WTC11 (cell line): ENCODE measurements at regions not wholly inside any gene's neighbourhood (a gene's known extent, or its start where the extent isn't known, plus 50 kb on each side); places are given as distances from the start of the nearest gene placed in this dataset.

Experiments used
- ATAC-seq: fragments of 200-7000 bp; cut with Tn5 transposase; 2 replicates; pipeline ENCODE4 v1.10.0; 2021; ENCODE audit warnings: mild to moderate bottlenecking, moderate library complexity
- CTCF ChIA-PET: fragments of 300-600 bp; sonication (Branson Sonifier 250); formaldehyde crosslinking; loops from one replicate; lab custom pipeline; 2021; ENCODE audit warnings: antibody characterized with exemption; lab: Charles Lee
- POLR2A ChIA-PET: fragments of 350-600 bp; sonication (Branson Sonifier 250); formaldehyde crosslinking; loops from one replicate; lab custom pipeline; 2021; ENCODE audit warnings: antibody characterized with exemption; lab: Charles Lee
- DNase-seq: peaks from one replicate; pipeline ENCODE4 v3.0.0; 2021; ENCODE audit warnings: low spot score
- H3K27ac Mint-ChIP-seq: 2 replicates; pipeline ENCODE4 v1.8.0; 2021; ENCODE audit warnings: mixed read lengths
- H3K27me3 Mint-ChIP-seq: 2 replicates; pipeline ENCODE4 v1.8.0; 2021; ENCODE audit warnings: low read depth, mild to moderate bottlenecking, moderate library complexity, mixed read lengths
- H3K36me3 Mint-ChIP-seq: 2 replicates; pipeline ENCODE4 v1.8.0; 2021; ENCODE audit warnings: mixed read lengths
- H3K4me1 Mint-ChIP-seq: 2 replicates; pipeline ENCODE4 v1.8.0; 2022; ENCODE audit warnings: mixed read lengths
- H3K4me3 Mint-ChIP-seq: 2 replicates; pipeline ENCODE4 v1.8.0; 2021; ENCODE audit warnings: mild to moderate bottlenecking, moderate library complexity, mixed read lengths
- H3K9me3 Mint-ChIP-seq: 2 replicates; pipeline ENCODE4 v1.8.0; 2021; ENCODE audit warnings: mixed read lengths
- AFF4 ChIP-seq: sonication (generic); formaldehyde crosslinking; IDR thresholded peaks from 2 replicates; pipeline ENCODE4 v1.8.1; 2023; ENCODE audit warnings: mild to moderate bottlenecking, missing genetic modification reagents, borderline replicate concordance
- ATF6 ChIP-seq: sonication (generic); formaldehyde crosslinking; IDR thresholded peaks from 2 replicates; pipeline ENCODE4 v1.8.1; 2023; ENCODE audit warnings: mild to moderate bottlenecking, missing genetic modification reagents
- FOXK1 ChIP-seq: sonication (generic); formaldehyde crosslinking; IDR thresholded peaks from 2 replicates; pipeline ENCODE4 v1.8.0; 2022; ENCODE audit warnings: mild to moderate bottlenecking, moderate library complexity, missing genetic modification reagents
- JUN ChIP-seq: sonication (generic); formaldehyde crosslinking; IDR thresholded peaks from 2 replicates; pipeline ENCODE4 v1.8.0; 2023; ENCODE audit warnings: mild to moderate bottlenecking, missing genetic modification reagents
- KAT7 ChIP-seq: sonication (generic); formaldehyde crosslinking; IDR thresholded peaks from 2 replicates; pipeline ENCODE4 v1.8.1; 2023; ENCODE audit warnings: missing genetic modification reagents, mild to moderate bottlenecking, borderline replicate concordance
- MLX ChIP-seq: sonication (generic); formaldehyde crosslinking; IDR thresholded peaks from 2 replicates; pipeline ENCODE4 v1.8.1; 2023; ENCODE audit warnings: mild to moderate bottlenecking, missing genetic modification reagents, moderate library complexity
- NR2C2 ChIP-seq: sonication (generic); formaldehyde crosslinking; IDR thresholded peaks from 2 replicates; pipeline ENCODE4 v1.8.0; 2022; ENCODE audit warnings: mild to moderate bottlenecking, missing genetic modification reagents
- RELA ChIP-seq: sonication (generic); formaldehyde crosslinking; IDR thresholded peaks from 2 replicates; pipeline ENCODE4 v1.8.1; 2022; ENCODE audit warnings: missing genetic modification reagents, mild to moderate bottlenecking, borderline replicate concordance
- STAT6 ChIP-seq: sonication (generic); formaldehyde crosslinking; conservative IDR thresholded peaks from 2 replicates; pipeline ENCODE4 v1.8.1; 2023; ENCODE audit warnings: mild to moderate bottlenecking, low read depth, missing genetic modification reagents, moderate library complexity
- TEAD1 ChIP-seq: sonication (generic); formaldehyde crosslinking; IDR thresholded peaks from 2 replicates; pipeline ENCODE4 v1.8.0; 2022; ENCODE audit warnings: mild to moderate bottlenecking, missing genetic modification reagents
- ZNF232 ChIP-seq: sonication (generic); formaldehyde crosslinking; IDR thresholded peaks from 2 replicates; pipeline ENCODE4 v1.8.0; 2022; ENCODE audit warnings: mild to moderate bottlenecking, missing genetic modification reagents
- ZNF423 ChIP-seq: fragments of 250-450 bp; sonication (Bioruptor Pico); IDR thresholded peaks from 2 replicates; pipeline ENCODE4 v2.1.2; 2022; ENCODE audit warnings: mild to moderate bottlenecking, moderate library complexity
- ZSCAN18 ChIP-seq: fragments of 250-450 bp; sonication (Bioruptor Pico); IDR thresholded peaks from 2 replicates; pipeline ENCODE4 v2.1.2; 2022; ENCODE audit warnings: mild to moderate bottlenecking, moderate library complexity
- TF ChIP-seq, protein P1 (sequence below): fragments of 250-450 bp; sonication (Bioruptor Pico); IDR thresholded peaks from 2 replicates; pipeline ENCODE4 v1.9.0; 2021; ENCODE audit warnings: moderate library complexity, mild to moderate bottlenecking, inconsistent platforms, borderline replicate concordance
- TF ChIP-seq, protein P2 (sequence below): sonication (generic); formaldehyde crosslinking; IDR thresholded peaks from 2 replicates; pipeline ENCODE4 v1.8.0; 2023; ENCODE audit warnings: missing genetic modification reagents, mild to moderate bottlenecking, borderline replicate concordance
- TF ChIP-seq, protein P3 (sequence below): sonication (generic); formaldehyde crosslinking; IDR thresholded peaks from 2 replicates; pipeline ENCODE4 v1.8.1; 2022; ENCODE audit warnings: low read depth, missing genetic modification reagents, borderline replicate concordance

DNA sequence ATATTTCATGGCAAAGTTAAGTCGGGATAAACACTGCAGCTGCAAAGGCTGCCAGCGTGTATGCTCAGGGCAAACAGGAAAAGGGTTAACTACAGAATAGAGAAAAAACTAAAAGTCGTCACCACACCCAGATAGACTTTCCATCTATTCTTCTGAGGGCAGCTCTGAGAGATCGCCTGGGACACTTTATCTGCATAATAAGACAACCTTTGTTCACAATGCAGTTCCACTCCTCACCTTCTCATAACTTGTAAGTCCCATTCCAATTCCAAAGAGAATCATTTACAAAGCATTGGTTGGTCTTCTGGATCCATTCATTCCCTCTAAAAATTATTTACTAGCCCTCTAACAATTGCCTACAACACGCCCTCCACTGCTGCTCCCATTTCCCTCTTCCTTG is 437.4 kb downstream of the RND3 start:
- CTCF ChIA-PET, result no interaction called here

More for the DNA sequence above, 437.4 kb downstream of the RND3 start:
- no peak overlapping the region for H3K27ac Mint-ChIP-seq
- no peak for DNase-seq
- H3K4me3 Mint-ChIP-seq, result no peak overlapping the region
- H3K27me3 Mint-ChIP-seq, result no peaks in the 10 kb centered on the region
- TF ChIP-seq JUN (CRISPR knock-in tag), result no peak
- no peak for TF ChIP-seq ZNF423 (CRISPR knock-in tag)
- TF ChIP-seq ZNF232 (CRISPR knock-in tag), result no peak
- no peak for TF ChIP-seq MLX (CRISPR knock-in tag)
- TF ChIP-seq, protein P1, sequence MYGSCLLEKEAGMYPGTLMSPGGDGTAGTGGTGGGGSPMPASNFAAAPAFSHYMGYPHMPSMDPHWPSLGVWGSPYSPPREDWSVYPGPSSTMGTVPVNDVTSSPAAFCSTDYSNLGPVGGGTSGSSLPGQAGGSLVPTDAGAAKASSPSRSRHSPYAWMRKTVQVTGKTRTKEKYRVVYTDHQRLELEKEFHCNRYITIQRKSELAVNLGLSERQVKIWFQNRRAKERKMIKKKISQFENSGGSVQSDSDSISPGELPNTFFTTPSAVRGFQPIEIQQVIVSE (CRISPR knock-in tag), result no peak
- TF ChIP-seq TEAD1 (CRISPR knock-in tag), result no peak
- no peak for TF ChIP-seq NR2C2 (CRISPR knock-in tag)
- no peak for TF ChIP-seq AFF4 (CRISPR knock-in tag)
- TF ChIP-seq ATF6, result no peak
- TF ChIP-seq, protein P2, sequence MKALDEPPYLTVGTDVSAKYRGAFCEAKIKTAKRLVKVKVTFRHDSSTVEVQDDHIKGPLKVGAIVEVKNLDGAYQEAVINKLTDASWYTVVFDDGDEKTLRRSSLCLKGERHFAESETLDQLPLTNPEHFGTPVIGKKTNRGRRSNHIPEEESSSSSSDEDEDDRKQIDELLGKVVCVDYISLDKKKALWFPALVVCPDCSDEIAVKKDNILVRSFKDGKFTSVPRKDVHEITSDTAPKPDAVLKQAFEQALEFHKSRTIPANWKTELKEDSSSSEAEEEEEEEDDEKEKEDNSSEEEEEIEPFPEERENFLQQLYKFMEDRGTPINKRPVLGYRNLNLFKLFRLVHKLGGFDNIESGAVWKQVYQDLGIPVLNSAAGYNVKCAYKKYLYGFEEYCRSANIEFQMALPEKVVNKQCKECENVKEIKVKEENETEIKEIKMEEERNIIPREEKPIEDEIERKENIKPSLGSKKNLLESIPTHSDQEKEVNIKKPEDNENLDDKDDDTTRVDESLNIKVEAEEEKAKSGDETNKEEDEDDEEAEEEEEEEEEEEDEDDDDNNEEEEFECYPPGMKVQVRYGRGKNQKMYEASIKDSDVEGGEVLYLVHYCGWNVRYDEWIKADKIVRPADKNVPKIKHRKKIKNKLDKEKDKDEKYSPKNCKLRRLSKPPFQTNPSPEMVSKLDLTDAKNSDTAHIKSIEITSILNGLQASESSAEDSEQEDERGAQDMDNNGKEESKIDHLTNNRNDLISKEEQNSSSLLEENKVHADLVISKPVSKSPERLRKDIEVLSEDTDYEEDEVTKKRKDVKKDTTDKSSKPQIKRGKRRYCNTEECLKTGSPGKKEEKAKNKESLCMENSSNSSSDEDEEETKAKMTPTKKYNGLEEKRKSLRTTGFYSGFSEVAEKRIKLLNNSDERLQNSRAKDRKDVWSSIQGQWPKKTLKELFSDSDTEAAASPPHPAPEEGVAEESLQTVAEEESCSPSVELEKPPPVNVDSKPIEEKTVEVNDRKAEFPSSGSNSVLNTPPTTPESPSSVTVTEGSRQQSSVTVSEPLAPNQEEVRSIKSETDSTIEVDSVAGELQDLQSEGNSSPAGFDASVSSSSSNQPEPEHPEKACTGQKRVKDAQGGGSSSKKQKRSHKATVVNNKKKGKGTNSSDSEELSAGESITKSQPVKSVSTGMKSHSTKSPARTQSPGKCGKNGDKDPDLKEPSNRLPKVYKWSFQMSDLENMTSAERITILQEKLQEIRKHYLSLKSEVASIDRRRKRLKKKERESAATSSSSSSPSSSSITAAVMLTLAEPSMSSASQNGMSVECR (CRISPR knock-in tag), result no peak
- TF ChIP-seq KAT7 (CRISPR knock-in tag), result no peak
- TF ChIP-seq, protein P3, sequence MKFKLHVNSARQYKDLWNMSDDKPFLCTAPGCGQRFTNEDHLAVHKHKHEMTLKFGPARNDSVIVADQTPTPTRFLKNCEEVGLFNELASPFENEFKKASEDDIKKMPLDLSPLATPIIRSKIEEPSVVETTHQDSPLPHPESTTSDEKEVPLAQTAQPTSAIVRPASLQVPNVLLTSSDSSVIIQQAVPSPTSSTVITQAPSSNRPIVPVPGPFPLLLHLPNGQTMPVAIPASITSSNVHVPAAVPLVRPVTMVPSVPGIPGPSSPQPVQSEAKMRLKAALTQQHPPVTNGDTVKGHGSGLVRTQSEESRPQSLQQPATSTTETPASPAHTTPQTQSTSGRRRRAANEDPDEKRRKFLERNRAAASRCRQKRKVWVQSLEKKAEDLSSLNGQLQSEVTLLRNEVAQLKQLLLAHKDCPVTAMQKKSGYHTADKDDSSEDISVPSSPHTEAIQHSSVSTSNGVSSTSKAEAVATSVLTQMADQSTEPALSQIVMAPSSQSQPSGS, result no peak
- TF ChIP-seq ZSCAN18 (CRISPR knock-in tag), result no peak
- TF ChIP-seq FOXK1, result no peak
- TF ChIP-seq STAT6 (CRISPR knock-in tag), result no peak
- no peak for TF ChIP-seq RELA (CRISPR knock-in tag)
- TF ChIP-seq, all 79 proteins: peak for 0
- ATAC-seq, result no peak
- H3K36me3 Mint-ChIP-seq, result no peaks in the 10 kb centered on the region
- H3K9me3 Mint-ChIP-seq, result no peaks in the 10 kb centered on the region
- peaks cover 45% of the 10 kb centered on the region for H3K4me1 Mint-ChIP-seq
- POLR2A ChIA-PET, result no interaction called here
